Common myeloid progenitor, CD34-positive (primary cell): ENCODE measurements at regions not wholly inside any gene's neighbourhood (a gene's known extent, or its start where the extent isn't known, plus 50 kb on each side); places are given as distances from the start of the nearest gene placed in this dataset.
"Not testable (repeated sequence)": the region's sequence is repeated elsewhere in the genome, so short reads cannot be mapped to it uniquely, and the experiment has no call there.

Experiments used
- CTCF ChIA-PET: fragments of 350-600 bp; sonication (Branson Sonifier 250); formaldehyde crosslinking; loops from one replicate; lab custom pipeline; 2021; ENCODE audit warnings: antibody characterized with exemption; lab: Charles Lee
- POLR2A ChIA-PET: fragments of 350-600 bp; sonication (Branson Sonifier 250); formaldehyde crosslinking; loops from one replicate; lab custom pipeline; 2021; ENCODE audit warnings: antibody characterized with exemption; lab: Charles Lee
- DNase-seq, 3 donors: peaks; one replicate each; pipeline versions ENCODE4 v3.0.0 to v3.0.0-alpha.2; 2013
- H3K27ac ChIP-seq, 2 experiments: 1 replicate in 1 of 2; 2 replicates in 1 of 2; pipeline ENCODE4 v1.7.0; 2013; ENCODE audit warnings: inconsistent platforms in 2 of 2, low read length in 2 of 2, mild to moderate bottlenecking in 2 of 2, low read depth in 1 of 2, moderate library complexity in 1 of 2; ENCODE audit not compliant: severe bottlenecking in 2 of 2, insufficient read depth in 1 of 2, poor library complexity in 1 of 2
- H3K27me3 ChIP-seq, 5 experiments: replicated peaks in 2 of 5; 1 replicate in 3 of 5; 2 replicates in 2 of 5; pipeline versions ENCODE4 v1.6.1 to v1.7.0; 2013; ENCODE audit warnings: low read length in 4 of 5, mild to moderate bottlenecking in 2 of 5, moderate library complexity in 2 of 5, inconsistent platforms in 1 of 5; ENCODE audit not compliant: insufficient read depth in 5 of 5, control insufficient read depth in 4 of 5
- H3K36me3 ChIP-seq, 4 experiments: 1 replicate in 2 of 4; 2 replicates in 2 of 4; pipeline versions ENCODE4 v1.6.1 to v1.7.0; 2013; ENCODE audit warnings: low read length in 3 of 4, control low read depth in 1 of 4, mild to moderate bottlenecking in 1 of 4; ENCODE audit not compliant: control insufficient read depth in 4 of 4, insufficient read depth in 4 of 4
- H3K4me1 ChIP-seq, 4 experiments: 1 replicate in 3 of 4; 2 replicates in 1 of 4; pipeline versions ENCODE4 v1.6.1 to v1.7.1; 2013; ENCODE audit warnings: low read length in 3 of 4, mild to moderate bottlenecking in 3 of 4, control low read depth in 1 of 4, inconsistent platforms in 1 of 4, moderate library complexity in 1 of 4; ENCODE audit not compliant: control insufficient read depth in 4 of 4, insufficient read depth in 4 of 4; ENCODE audit errors: control extremely low read depth in 1 of 4
- H3K4me3 ChIP-seq, 7 experiments: 1 replicate in 4 of 7; 2 replicates in 3 of 7; pipeline versions ENCODE4 v1.5.1 to v1.7.0; 2013; ENCODE audit warnings: mild to moderate bottlenecking in 7 of 7, low read length in 6 of 7, moderate library complexity in 6 of 7, inconsistent platforms in 2 of 7, low read depth in 2 of 7, control low read depth in 1 of 7; ENCODE audit not compliant: insufficient read depth in 4 of 7, control insufficient read depth in 1 of 7; ENCODE audit errors: extremely low read depth in 1 of 7
- H3K9me3 ChIP-seq, 5 experiments: 1 replicate in 4 of 5; 2 replicates in 1 of 5; pipeline versions ENCODE4 v1.6.1 to v1.7.1; 2013; ENCODE audit warnings: low read length in 4 of 5, mild to moderate bottlenecking in 2 of 5, inconsistent platforms in 1 of 5, low read depth in 1 of 5, moderate library complexity in 1 of 5; ENCODE audit not compliant: control insufficient read depth in 4 of 5, insufficient read depth in 2 of 5; ENCODE audit errors: control extremely low read depth in 1 of 5
- WGBS: methylation state at CpG from one replicate; pipeline ENCODE4 v1.1.5; 2013; ENCODE audit not compliant: insufficient coverage; 5-methylcytosine and 5-hydroxymethylcytosine counted together

DNA sequence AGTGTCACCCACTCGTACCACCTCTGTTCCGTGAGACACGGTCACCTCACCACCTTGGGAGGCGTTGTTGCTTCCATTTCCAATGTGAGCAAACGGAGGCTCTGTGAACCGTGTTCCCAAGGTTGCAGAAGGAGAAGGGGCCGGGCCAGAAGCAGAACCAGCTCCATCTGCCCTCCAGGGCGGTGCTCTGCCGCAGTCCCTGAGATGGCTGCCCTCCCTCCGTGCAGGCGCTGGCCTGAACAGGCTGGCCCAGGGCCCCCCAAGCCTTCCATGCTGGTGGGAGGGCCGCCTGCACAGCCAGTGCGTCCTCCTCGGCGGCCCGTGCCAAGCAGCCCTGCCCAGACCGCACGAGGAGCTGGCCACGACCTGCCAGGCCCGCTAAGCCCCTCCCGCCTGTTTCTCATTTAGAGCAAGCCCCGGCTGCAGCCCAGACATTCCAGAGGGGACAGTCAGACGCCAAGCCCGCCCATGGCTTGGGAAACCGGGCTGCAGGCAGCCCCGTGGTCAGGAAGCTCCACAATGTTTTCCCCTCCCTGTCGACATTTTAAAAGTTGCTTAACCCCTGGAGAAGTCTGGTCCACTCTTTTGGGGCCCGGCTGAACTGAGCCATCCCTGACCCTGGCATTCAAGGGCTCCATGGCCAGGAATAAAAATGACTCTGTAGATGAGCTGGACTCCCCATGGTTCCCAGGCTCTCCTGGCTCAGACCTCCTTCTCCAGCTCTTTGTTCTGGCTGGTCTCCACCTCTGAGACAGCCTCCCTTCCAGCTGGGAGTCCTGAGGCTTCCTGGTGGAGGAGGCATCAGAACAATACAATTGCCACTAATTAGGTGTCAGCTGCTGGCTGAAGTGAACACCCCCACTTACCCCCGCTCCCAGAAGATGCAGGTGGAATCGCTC, 236.0 kb downstream of the BCL11B start:
- no peak for DNase-seq
- H3K4me1 ChIP-seq, result peaks cover 0 to 16% (median 8%) of the 10 kb centered on the region in 4 experiments
- no peaks in the 10 kb centered on the region for H3K36me3 ChIP-seq
- H3K4me3 ChIP-seq, result no peak overlapping the region
- ChIA-PET CTCF (no interaction called here), POLR2A (no interaction called here)
- no peak overlapping the region for H3K27ac ChIP-seq
- peaks cover 0 to 6% (median 2%) of the 10 kb centered on the region in 5 experiments for H3K27me3 ChIP-seq
- WGBS, result 62% methylated on average over 24 of the region's 30 CpGs
- H3K9me3 ChIP-seq, result no peaks in the 10 kb centered on the region

DNA sequence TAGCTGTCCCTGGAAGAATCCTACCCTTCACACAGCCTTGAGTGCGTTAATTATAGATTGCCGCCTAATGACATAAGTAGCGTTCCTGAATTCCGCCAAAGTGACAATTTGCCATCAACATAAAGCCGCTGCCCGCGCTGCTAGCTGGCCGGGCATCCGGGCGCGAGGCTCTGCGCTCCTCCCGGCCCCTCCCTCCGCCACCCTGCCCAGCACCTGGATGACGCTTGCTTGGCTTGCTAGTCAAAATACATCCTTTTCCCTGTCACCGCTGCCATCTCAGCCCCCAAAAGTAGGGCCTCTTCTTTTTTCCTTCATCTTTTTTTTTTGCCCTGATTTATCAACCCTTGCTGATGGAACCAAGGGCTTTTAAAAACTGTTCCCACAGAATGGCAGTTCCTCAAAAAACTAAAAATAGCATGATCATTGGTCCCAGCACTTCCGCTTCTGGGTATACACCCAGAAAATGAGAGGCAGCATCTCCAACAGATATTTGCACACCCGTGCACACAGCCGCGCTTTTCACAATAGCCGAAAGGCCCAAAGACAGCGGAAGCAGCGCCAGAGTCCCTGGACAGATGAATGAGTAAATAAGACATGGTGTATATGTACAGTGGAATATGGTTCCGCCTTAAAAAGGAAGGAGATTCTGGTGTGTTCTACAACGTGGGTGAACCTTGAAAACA, 235.2 kb downstream of the BCL11B start:
- H3K27ac ChIP-seq, result no peak overlapping the region
- WGBS, result 44% methylated on average over 24 of the region's 25 CpGs
- no peaks in the 10 kb centered on the region for H3K36me3 ChIP-seq
- H3K27me3 ChIP-seq, result peaks cover 0 to 6% (median 2%) of the 10 kb centered on the region in 5 experiments
- peaks cover 0 to 16% (median 8%) of the 10 kb centered on the region in 4 experiments for H3K4me1 ChIP-seq
- CTCF ChIA-PET, result no interaction called here
- POLR2A ChIA-PET, result no interaction called here
- H3K9me3 ChIP-seq, result no peaks in the 10 kb centered on the region
- peak; percentile 9 to 72 (median 61) for DNase-seq
- H3K4me3 ChIP-seq, result peak overlapping the region in 3 of 7 experiments; percentile 6 to 36 (median 26)

DNA sequence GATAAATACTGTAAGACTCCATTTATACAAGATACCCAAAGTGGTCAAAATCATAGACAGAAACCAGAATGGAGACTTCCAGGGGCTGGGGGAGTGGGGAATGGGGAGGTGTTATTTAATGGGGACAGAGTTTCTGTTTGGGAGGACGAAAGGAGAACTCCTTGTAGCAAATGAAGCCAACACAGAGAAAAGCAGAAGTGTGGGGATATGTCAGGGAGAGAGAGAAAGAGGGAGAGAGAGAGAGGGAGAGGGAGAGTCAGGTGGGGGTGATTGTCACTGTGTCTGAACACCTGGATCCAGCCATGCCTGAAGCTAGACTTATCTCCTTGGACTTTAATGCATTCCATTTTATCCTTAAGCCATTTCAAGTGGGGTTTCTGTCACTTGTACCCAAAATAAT, 234.7 kb downstream of the BCL11B start:
- peak in 2 of 3 donors; percentile 19 to 35 for DNase-seq
- H3K27ac ChIP-seq, POLR2A ChIA-PET, H3K4me3 ChIP-seq, CTCF ChIA-PET, H3K9me3 ChIP-seq, H3K36me3 ChIP-seq, H3K27me3 ChIP-seq: not testable (repeated sequence)
- H3K4me1 ChIP-seq, result peaks cover 0 to 16% (median 8%) of the 10 kb centered on the region in 4 experiments
- WGBS, result 60% methylated on average over 1 of the region's 1 CpG

DNA sequence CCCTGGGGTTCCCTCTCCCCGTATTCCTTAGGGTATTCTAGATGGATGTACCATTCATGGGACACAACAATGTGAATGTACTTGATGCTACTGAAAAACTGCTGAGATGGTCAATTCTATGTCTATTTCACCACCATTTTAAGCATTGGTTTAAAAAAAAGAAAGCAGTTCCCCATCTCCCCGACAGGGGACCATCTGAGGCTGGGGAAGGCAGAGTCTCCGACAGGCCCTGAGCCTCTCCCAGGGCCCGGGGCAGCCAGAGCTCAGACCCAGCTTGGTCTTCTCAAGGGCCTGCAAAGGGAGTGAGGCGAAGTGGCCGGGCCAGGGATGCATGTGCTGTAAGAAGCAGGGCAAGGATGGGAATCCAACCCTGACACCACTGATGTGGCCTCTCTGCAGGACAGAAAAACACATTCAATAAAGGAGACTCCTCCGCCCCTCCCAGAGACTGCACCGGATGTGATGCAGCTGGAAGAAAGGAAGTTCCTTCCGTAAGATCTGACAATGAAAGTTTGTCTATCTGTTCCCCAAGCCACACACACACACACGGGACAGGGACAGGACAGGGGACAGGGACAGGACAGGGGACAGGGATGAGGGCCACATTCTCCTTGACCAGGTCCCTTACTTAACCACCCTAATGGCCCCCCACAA, 234.1 kb downstream of the BCL11B start:
- ChIA-PET POLR2A (no interaction called here), CTCF (no interaction called here)
- Histone ChIP-seq H3K36me3 (no peaks in the 10 kb centered on the region), H3K4me3 (no peak overlapping the region), H3K27me3 (peaks cover 0 to 6% (median 2%) of the 10 kb centered on the region in 5 experiments), H3K4me1 (peaks cover 0 to 16% (median 8%) of the 10 kb centered on the region in 4 experiments), H3K9me3 (no peaks in the 10 kb centered on the region), H3K27ac (no peak overlapping the region)
- WGBS, result 100% methylated on average over 2 of the region's 10 CpGs
- DNase-seq, result no peak

DNA sequence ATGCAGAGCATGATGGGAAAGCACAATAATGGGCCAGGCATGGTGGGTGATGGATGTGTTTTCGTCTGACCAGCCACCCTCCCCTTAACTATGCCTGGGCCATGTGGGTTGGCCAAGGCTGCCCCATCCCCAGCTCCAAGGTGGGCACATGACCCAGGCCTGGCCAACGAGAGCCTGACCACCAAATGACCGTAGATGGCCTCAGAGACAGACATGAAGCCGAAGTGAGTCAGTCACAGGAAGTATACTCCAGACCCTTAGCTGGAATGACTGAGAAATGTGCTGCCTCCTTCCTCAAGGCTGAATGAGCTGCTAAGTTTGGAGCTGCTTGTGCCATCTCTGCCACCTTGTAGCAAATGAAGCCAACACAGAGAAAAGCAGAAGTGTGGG, 233.6 kb downstream of the BCL11B start:
- Histone ChIP-seq H3K9me3 (no peaks in the 10 kb centered on the region), H3K27me3 (peaks cover 0 to 6% (median 2%) of the 10 kb centered on the region in 5 experiments), H3K27ac (no peak overlapping the region), H3K36me3 (no peaks in the 10 kb centered on the region), H3K4me1 (peaks cover 0 to 16% (median 8%) of the 10 kb centered on the region in 4 experiments), H3K4me3 (no peak overlapping the region)
- WGBS, result no CpG with 5 or more reads among the region's 4 CpGs
- ChIA-PET POLR2A (no interaction called here), CTCF (interaction anchor here (0.7 kb wide), 1 partner anchor 281 kb away, joined by 3 read pairs; no protein-coding TSS in a partner anchor)
- DNase-seq, result peak in 2 of 3 donors; percentile 2 to 7

DNA sequence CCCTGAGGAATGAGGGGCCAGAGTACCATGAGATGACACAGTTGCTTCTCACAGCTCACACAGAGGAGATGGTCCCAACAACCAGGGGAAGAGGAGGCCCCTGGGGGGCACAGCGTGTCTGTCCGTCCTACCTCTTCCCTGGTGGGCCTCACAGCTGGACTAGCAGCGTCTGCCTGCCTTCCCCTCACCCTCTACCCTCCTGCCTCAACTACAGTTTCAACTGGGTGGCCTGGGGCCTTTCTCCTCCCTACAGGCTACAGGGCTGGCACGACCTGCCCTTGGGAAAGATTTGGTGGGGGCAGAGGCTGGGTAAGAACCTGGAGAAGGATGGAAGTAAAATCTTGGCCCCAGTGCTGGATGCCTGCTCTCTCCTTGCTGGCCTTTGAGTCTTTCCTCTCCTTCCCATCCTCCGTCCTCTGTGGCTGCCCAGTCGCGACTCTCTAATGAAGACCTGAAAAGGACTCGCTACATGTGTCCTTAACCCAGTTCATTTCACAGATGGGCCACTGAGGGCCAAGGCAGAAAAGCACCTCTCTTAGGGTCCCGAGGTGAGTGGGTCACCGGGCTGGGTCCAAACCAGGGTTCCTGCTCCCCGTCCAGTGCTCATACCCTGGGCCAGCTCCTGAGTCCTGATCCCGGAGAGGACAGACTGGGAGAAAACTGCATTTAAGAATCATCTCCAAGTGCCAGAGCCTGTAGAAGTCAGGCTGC, 232.5 kb downstream of the BCL11B start:
- Histone ChIP-seq H3K4me1 (peaks cover 0 to 16% (median 8%) of the 10 kb centered on the region in 4 experiments), H3K27ac (no peak overlapping the region), H3K27me3 (peaks cover 0 to 6% (median 2%) of the 10 kb centered on the region in 5 experiments), H3K4me3 (no peak overlapping the region), H3K36me3 (no peaks in the 10 kb centered on the region), H3K9me3 (no peaks in the 10 kb centered on the region)
- DNase-seq, result no peak
- WGBS, result 100% methylated on average over 2 of the region's 12 CpGs
- ChIA-PET POLR2A (no interaction called here), CTCF (interaction anchor here (0.7 kb wide), 1 partner anchor 282 kb away, joined by 3 read pairs; no protein-coding TSS in a partner anchor)
